GM23338 (cell line): ENCODE measurements at regions not wholly inside any gene's neighbourhood (a gene's known extent, or its start where the extent isn't known, plus 50 kb on each side); places are given as distances from the start of the nearest gene placed in this dataset.

Experiments used
- ATAC-seq: fragments of 200-7000 bp; cut with Tn5 transposase; 3 replicates; pipeline ENCODE4 v1.9.1; 2020
- DNase-seq: peaks from one replicate; pipeline ENCODE4 v3.0.0-alpha.2; 2015; ENCODE audit warnings: low spot score
- H2AFZ ChIP-seq: fragments of 200-600 bp; sonication (generic); 2 replicates; pipeline ENCODE4 v1.8.0; 2016; ENCODE audit warnings: antibody characterized with exemption, mild to moderate bottlenecking, moderate library complexity
- H3F3A ChIP-seq: fragments of 200-600 bp; sonication (generic); replicated peaks from 2 replicates; pipeline ENCODE4 v1.8.0; 2017; ENCODE audit warnings: antibody characterized with exemption, mixed run types, low read depth
- H3K27ac ChIP-seq: fragments of 200-600 bp; sonication (generic); 2 replicates; pipeline ENCODE4 v1.6.1; 2016; ENCODE audit warnings: low read depth
- H3K27me3 ChIP-seq: fragments of 200-600 bp; sonication (generic); 2 replicates; pipeline ENCODE4 v1.8.0; 2016; ENCODE audit warnings: mild to moderate bottlenecking, mixed run types, moderate library complexity; ENCODE audit not compliant: insufficient read depth
- H3K36me3 ChIP-seq: fragments of 200-600 bp; sonication (generic); 2 replicates; pipeline ENCODE4 v1.8.0; 2016; ENCODE audit warnings: mild to moderate bottlenecking; ENCODE audit not compliant: insufficient read depth
- H3K4me1 ChIP-seq: fragments of 200-600 bp; sonication (generic); 2 replicates; pipeline ENCODE4 v1.8.0; 2016; ENCODE audit warnings: mild to moderate bottlenecking, moderate library complexity; ENCODE audit not compliant: insufficient read depth
- H3K4me2 ChIP-seq: fragments of 200-600 bp; sonication (generic); 2 replicates; pipeline ENCODE4 v1.7.1; 2017; ENCODE audit warnings: mixed run types
- H3K4me3 ChIP-seq: fragments of 200-600 bp; sonication (generic); 2 replicates; pipeline ENCODE4 v1.6.1; 2016; ENCODE audit warnings: mixed run types
- H3K79me2 ChIP-seq: fragments of 200-600 bp; sonication (generic); replicated peaks from 2 replicates; pipeline ENCODE4 v1.8.0; 2017; ENCODE audit warnings: mild to moderate bottlenecking; ENCODE audit not compliant: insufficient read depth
- H3K9me2 ChIP-seq: fragments of 200-600 bp; sonication (generic); 2 replicates; pipeline ENCODE4 v1.8.0; 2017; ENCODE audit not compliant: insufficient read depth
- H4K20me1 ChIP-seq: fragments of 200-600 bp; sonication (generic); replicated peaks from 2 replicates; pipeline ENCODE4 v1.8.0; 2017; ENCODE audit warnings: mild to moderate bottlenecking; ENCODE audit not compliant: insufficient read depth
- H3K27ac Mint-ChIP-seq: 2 replicates; pipeline ENCODE4 v1.8.0; 2020; ENCODE audit warnings: inconsistent platforms, mild to moderate bottlenecking, moderate library complexity, mixed read lengths
- H3K27me3 Mint-ChIP-seq: 3 replicates; pipeline ENCODE4 v1.8.0; 2022; ENCODE audit warnings: low read depth, mild to moderate bottlenecking, moderate library complexity, mixed read lengths, inconsistent platforms; ENCODE audit not compliant: insufficient read depth, poor library complexity
- H3K36me3 Mint-ChIP-seq: 3 replicates; pipeline ENCODE4 v1.8.0; 2021; ENCODE audit warnings: low read depth, mild to moderate bottlenecking, inconsistent platforms, moderate library complexity, mixed read lengths
- H3K4me1 Mint-ChIP-seq: 3 replicates; pipeline ENCODE4 v1.8.0; 2020; ENCODE audit warnings: mild to moderate bottlenecking, inconsistent platforms, mixed read lengths
- H3K4me3 Mint-ChIP-seq: 3 replicates; pipeline ENCODE4 v1.8.0; 2021; ENCODE audit warnings: moderate library complexity, mild to moderate bottlenecking, inconsistent platforms, mixed read lengths
- H3K9me3 Mint-ChIP-seq: 3 replicates; pipeline ENCODE4 v1.8.0; 2020; ENCODE audit warnings: moderate library complexity, mild to moderate bottlenecking, inconsistent platforms, mixed read lengths
- CTCF ChIP-seq, 2 experiments: fragments of 200-600 bp in 1 of 2; sonication (generic) in 1 of 2; conservative IDR thresholded peaks; 2 replicates each; pipeline versions ENCODE4 v1.5.1 to v1.6.1; 2016 to 2017; ENCODE audit warnings: antibody characterized with exemption in 2 of 2, low read depth in 2 of 2, mild to moderate bottlenecking in 2 of 2, moderate library complexity in 1 of 2
- EZH2phosphoT487 ChIP-seq: fragments of 200-600 bp; sonication (generic); IDR thresholded peaks from one replicate; pipeline ENCODE4 v1.8.1; 2018; ENCODE audit warnings: antibody characterized with exemption; ENCODE audit not compliant: unreplicated experiment
- JUNB ChIP-seq: IDR thresholded peaks from one replicate; pipeline ENCODE4 v1.6.1; 2016; ENCODE audit warnings: antibody characterized with exemption; ENCODE audit not compliant: unreplicated experiment
- NANOG ChIP-seq: IDR thresholded peaks from 2 replicates; pipeline ENCODE4 v1.6.1; 2016; ENCODE audit warnings: antibody characterized with exemption, borderline replicate concordance
- ZNF462 ChIP-seq: fragments of 250-450 bp; sonication (Bioruptor Pico); IDR thresholded peaks from 2 replicates; pipeline ENCODE4 v1.5.0; 2020; ENCODE audit warnings: mild to moderate bottlenecking, moderate library complexity

- no peaks in the 10 kb centered on the region for H3K9me3 Mint-ChIP-seq
- H3K27me3 ChIP-seq: no peaks in the 10 kb centered on the region
- H3K4me1 ChIP-seq: peaks cover 3% of the 10 kb centered on the region; the same call in 1 of the 2 replicates
- no peaks in the 10 kb centered on the region for H4K20me1 ChIP-seq
- no peaks in the 10 kb centered on the region for H3K79me2 ChIP-seq
- no peaks in the 10 kb centered on the region for H3K36me3 ChIP-seq
- DNase-seq: no peak
- H2AFZ ChIP-seq: no peak overlapping the region; the same call in 1 of the 2 replicates
- H3K4me1 Mint-ChIP-seq: peaks cover 8% of the 10 kb centered on the region
- H3K4me3 Mint-ChIP-seq: no peak overlapping the region
- H3K27ac ChIP-seq: no peak overlapping the region
- no peaks in the 10 kb centered on the region for H3F3A ChIP-seq
- no peak overlapping the region for H3K4me3 ChIP-seq
- TF ChIP-seq EZH2phosphoT487: no peak
- TF ChIP-seq ZNF462 (CRISPR knock-in tag): no peak
- no peak for TF ChIP-seq JUNB
- no peak for TF ChIP-seq CTCF (conservative IDR thresholded peaks at IDR 0.05; ENCODE audit: low read depth in 2 of 2)
- no peak for TF ChIP-seq NANOG
- no peaks in the 10 kb centered on the region for H3K9me2 ChIP-seq
- H3K27ac Mint-ChIP-seq: no peak overlapping the region
- ATAC-seq: no peak
- no peaks in the 10 kb centered on the region for H3K36me3 Mint-ChIP-seq
- H3K4me2 ChIP-seq: no peak overlapping the region
- H3K27me3 Mint-ChIP-seq: peaks cover 2% of the 10 kb centered on the region
These were observed 216.2 kb upstream of the S1PR3 start for GRCh38 chr9:88775037-88775471.
